ENCODE measurements at regions not wholly inside any gene's neighbourhood (a gene's known extent, or its start where the extent isn't known, plus 50 kb on each side); places are given as distances from the start of the nearest gene placed in this dataset.

- Histone ChIP-seq H3K27me3 (no peaks in the 10 kb centered on the region), H3K9me3 (no peaks in the 10 kb centered on the region), H3K4me1 (no peaks in the 10 kb centered on the region), H3K36me3 (no peaks in the 10 kb centered on the region), H3K27ac (no peak overlapping the region), H3K4me3 (no peak overlapping the region)
- TF ChIP-seq POLR2A (IDR thresholded peaks at IDR 0.05) (no peak), EP300 (IDR thresholded peaks at IDR 0.05) (no peak), POLR2AphosphoS5 (IDR thresholded peaks at IDR 0.05) (no peak)
- TF ChIP-seq, protein P1, sequence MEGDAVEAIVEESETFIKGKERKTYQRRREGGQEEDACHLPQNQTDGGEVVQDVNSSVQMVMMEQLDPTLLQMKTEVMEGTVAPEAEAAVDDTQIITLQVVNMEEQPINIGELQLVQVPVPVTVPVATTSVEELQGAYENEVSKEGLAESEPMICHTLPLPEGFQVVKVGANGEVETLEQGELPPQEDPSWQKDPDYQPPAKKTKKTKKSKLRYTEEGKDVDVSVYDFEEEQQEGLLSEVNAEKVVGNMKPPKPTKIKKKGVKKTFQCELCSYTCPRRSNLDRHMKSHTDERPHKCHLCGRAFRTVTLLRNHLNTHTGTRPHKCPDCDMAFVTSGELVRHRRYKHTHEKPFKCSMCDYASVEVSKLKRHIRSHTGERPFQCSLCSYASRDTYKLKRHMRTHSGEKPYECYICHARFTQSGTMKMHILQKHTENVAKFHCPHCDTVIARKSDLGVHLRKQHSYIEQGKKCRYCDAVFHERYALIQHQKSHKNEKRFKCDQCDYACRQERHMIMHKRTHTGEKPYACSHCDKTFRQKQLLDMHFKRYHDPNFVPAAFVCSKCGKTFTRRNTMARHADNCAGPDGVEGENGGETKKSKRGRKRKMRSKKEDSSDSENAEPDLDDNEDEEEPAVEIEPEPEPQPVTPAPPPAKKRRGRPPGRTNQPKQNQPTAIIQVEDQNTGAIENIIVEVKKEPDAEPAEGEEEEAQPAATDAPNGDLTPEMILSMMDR (IDR thresholded peaks at IDR 0.05), result no peak
- ATAC-seq, result no peak
- WGBS, 2 donors (ENCODE audit: low coverage in 1 of 2), result 67 to 80% methylated on average over 5 to 7 of the region's 8 CpGs
Observed at GRCh38 chr7:91519241-91520158, 255.3 kb downstream of the FZD1 start.

DNA sequence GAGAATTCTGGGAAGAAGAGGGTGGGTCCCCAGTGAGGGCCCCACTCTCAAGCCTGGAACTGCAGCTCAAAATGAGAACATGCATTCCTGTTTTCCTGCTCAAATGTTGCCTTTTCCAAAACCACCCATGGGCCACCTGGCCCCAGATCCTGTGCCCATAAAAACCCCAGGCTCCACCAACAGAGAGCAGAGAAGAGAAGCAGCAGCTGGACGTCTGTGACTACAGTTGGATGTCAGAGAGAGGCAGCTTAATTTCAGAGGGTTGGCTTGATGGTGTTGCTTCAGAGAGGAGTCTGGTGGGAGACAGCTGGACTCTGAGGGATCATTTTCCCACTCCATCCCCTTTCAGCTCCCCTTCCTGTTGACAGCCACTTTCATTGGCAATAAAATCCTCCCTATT is 256.4 kb downstream of the FZD1 start:
- Histone ChIP-seq H3K36me3 (no peaks in the 10 kb centered on the region), H3K27ac (no peak overlapping the region), H3K27me3 (no peaks in the 10 kb centered on the region), H3K4me3 (no peak overlapping the region), H3K4me1 (no peaks in the 10 kb centered on the region), H3K9me3 (no peaks in the 10 kb centered on the region)
- WGBS, 2 donors (ENCODE audit: low coverage in 1 of 2), result 25 to 29% methylated on average over 1 of the region's 1 CpG
- ATAC-seq, result no peak
- no peak for TF ChIP-seq EP300 (IDR thresholded peaks at IDR 0.05)
- no peak for TF ChIP-seq POLR2AphosphoS5 (IDR thresholded peaks at IDR 0.05)
- no peak for TF ChIP-seq POLR2A (IDR thresholded peaks at IDR 0.05)
- TF ChIP-seq, protein P1 (IDR thresholded peaks at IDR 0.05), result no peak

DNA sequence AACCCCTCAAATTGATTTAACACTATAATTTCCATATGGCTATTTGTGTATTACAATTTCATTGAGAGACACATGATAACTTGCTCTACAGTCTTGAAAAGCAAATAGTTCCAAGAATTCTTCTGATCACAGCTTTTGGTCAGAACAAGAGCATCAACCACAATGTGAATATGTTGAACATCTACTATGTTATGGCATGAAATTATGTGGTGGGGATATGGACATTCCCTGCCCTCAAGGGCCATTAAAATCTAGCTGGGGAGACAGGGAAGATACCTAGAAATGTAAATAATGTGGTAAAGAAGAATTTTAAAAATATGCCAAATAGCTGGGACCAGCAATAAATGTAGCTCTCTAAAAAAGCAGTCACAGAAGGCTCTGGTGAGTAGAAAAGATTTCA is 262.2 kb downstream of the FZD1 start:
- Histone ChIP-seq H3K9me3 (peaks cover 0 to 4% (median 0%) of the 10 kb centered on the region in 3 donors), H3K27ac (no peak overlapping the region), H3K27me3 (no peaks in the 10 kb centered on the region), H3K36me3 (no peaks in the 10 kb centered on the region), H3K4me1 (no peaks in the 10 kb centered on the region), H3K4me3 (no peak overlapping the region)
- no peak for ATAC-seq
- TF ChIP-seq EP300 (IDR thresholded peaks at IDR 0.05), result no peak
- TF ChIP-seq POLR2A (IDR thresholded peaks at IDR 0.05), result no peak
- TF ChIP-seq POLR2AphosphoS5 (IDR thresholded peaks at IDR 0.05), result no peak
- TF ChIP-seq, protein P1 (IDR thresholded peaks at IDR 0.05), result no peak

GRCh38 chr7:91527460-91527859 is 263.2 kb downstream of the FZD1 start:
- TF ChIP-seq EP300 (IDR thresholded peaks at IDR 0.05) (no peak), POLR2A (IDR thresholded peaks at IDR 0.05) (no peak), POLR2AphosphoS5 (IDR thresholded peaks at IDR 0.05) (no peak)
- TF ChIP-seq, protein P1 (IDR thresholded peaks at IDR 0.05), result no peak
- Histone ChIP-seq H3K27me3 (no peaks in the 10 kb centered on the region), H3K9me3 (peaks cover 0 to 15% (median 0%) of the 10 kb centered on the region in 3 donors), H3K27ac (no peak overlapping the region), H3K4me1 (no peaks in the 10 kb centered on the region), H3K36me3 (no peaks in the 10 kb centered on the region), H3K4me3 (no peak overlapping the region)
- WGBS, 2 donors (ENCODE audit: low coverage in 1 of 2), result 80 to 100% methylated on average over 1 to 2 of the region's 5 CpGs
- no peak for ATAC-seq

GRCh38 chr7:91533996-91534395 is 269.8 kb downstream of the FZD1 start:
- Histone ChIP-seq H3K4me1 (no peaks in the 10 kb centered on the region), H3K27me3 (no peaks in the 10 kb centered on the region), H3K4me3 (no peak overlapping the region), H3K27ac (no peak overlapping the region), H3K36me3 (no peaks in the 10 kb centered on the region), H3K9me3 (peaks cover 0 to 22% (median 0%) of the 10 kb centered on the region in 3 donors)
- ATAC-seq, result no peak
- 45 to 63% methylated on average over 1 of the region's 1 CpG for WGBS, 2 donors (ENCODE audit: low coverage in 1 of 2)
- TF ChIP-seq, protein P1 (IDR thresholded peaks at IDR 0.05), result no peak
- no peak for TF ChIP-seq POLR2AphosphoS5 (IDR thresholded peaks at IDR 0.05)
- TF ChIP-seq EP300 (IDR thresholded peaks at IDR 0.05), result no peak
- no peak for TF ChIP-seq POLR2A (IDR thresholded peaks at IDR 0.05)

Data from gastroesophageal sphincter (tissue), 4 donors.